ENCODE measurements at regions not wholly inside any gene's neighbourhood (a gene's known extent, or its start where the extent isn't known, plus 50 kb on each side); places are given as distances from the start of the nearest gene placed in this dataset.

- TF ChIP-seq CTCF (IDR thresholded peaks at IDR 0.05) = no peak
- TF ChIP-seq POLR2A (IDR thresholded peaks at IDR 0.05) = no peak
Measured at GRCh38 chr7:47093320-47094234, 488.3 kb downstream of the TNS3 start.
